Middle frontal gyrus (tissue), 1 donor: ENCODE measurements at regions not wholly inside any gene's neighbourhood (a gene's known extent, or its start where the extent isn't known, plus 50 kb on each side); places are given as distances from the start of the nearest gene placed in this dataset.

Experiments used
- DNase-seq: peaks from one replicate; pipeline ENCODE4 v3.0.0-alpha.2; 2015; ENCODE audit warnings: low spot score; ENCODE audit errors: extremely low spot score

DNA sequence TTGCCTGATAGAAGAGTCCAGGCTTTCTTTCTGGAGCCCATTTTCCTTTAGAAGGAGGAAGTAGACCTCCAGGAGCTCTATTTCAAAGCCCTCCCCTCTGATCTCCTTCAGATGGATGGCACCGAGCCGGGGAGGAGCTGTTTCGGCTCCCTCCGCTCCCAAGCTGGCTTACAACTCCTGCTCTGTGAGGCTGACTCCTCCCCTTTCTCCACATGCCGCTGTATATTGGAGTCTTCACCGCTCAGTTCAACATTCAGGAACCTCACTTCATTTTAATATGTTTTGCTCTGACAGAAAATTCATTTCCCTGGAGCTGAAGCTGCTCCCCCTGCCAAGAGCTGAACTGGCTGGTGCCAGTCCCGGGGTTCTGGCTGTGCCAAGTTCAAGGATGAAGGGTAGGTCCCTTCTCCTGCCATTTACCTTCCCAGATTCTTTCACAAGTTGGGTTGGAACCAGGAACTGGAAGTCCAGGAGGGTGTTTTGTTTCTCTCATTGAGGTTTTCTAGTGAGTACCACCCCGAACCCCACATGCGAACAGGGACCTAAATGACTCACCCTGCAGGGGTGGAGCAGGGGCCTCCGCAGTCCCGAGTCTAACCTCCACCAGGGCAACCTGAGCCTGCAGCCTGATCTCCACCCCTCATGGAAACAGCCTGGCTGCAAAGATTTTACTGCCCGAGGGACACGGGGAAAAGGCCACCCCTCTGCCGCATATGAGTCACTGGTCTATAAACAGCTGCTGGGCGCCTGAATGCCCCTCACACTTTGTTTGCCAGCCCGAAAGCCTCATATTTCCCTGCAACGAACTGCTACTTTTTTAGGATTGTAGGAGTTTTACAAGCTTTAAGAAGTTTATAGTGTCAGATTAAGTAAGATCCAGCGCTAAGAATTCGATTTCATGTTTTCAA lies 68.6 kb upstream of the FOXA2 start:
- DNase-seq: no peak

DNA sequence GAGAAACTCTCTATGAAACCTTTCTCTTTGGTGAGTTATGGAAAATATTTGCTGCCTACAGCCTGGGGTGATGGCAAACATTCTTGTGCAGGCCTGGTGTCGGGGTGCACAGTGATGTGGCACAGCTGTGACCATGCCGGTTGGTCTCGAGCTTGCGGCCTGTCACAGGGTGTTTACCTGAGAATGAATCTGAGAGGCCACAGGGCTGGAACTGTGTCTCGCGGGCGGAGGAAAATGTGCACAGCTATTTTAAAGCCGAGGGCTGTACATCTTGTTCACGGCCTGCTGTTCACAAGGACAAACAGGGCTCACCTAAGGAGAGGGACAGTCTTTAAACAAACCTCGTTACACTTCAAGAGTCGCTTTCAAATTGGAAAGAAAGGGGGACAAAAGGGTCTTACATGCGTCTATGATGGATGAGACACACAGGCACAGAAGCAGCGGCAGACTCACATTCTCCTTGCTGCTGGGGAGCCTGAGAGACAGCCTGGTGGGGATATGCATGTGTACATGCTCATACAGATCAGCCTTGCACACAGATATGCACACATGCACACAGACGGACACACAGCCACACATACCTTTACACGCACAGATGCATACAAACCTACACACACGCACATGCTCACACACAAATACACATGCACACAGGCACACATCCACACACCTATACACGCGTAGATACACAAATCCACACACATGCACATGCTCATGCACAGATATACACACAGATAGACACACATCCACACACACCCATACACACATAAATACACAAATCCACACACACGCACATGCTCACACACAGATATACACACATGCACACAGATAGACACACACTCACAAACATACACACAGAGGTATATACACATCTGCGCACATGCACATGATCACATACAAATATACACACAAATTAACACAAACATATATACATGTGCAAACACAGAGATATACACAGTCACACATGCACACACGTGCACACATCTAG lies 69.6 kb upstream of the FOXA2 start:
- DNase-seq: no peak

DNA sequence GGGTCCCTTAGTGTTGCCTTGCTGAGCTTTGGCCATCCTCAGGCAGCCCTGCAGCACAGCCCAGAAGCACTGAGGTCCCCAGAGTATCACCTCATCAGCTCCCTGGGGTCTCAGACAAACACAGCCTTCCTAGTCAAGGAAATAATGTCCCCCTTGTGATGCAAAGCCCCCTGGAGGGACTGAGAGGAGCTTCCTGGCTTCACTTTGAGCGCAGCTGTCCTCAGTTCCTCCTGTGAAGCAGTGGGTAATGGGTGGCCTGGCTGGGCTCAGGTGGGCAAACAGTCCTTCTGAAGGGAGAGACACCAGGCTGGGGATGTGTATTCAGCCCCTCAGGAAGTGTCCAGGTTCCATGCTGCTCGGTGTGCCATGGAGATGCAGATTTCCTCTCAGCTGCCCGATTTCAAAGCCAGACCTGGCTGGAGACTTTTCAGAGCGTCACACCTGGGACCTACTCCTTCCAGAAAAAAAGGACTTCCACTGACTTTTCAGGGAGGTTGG lies 79.2 kb upstream of the FOXA2 start:
- DNase-seq: no peak

DNA sequence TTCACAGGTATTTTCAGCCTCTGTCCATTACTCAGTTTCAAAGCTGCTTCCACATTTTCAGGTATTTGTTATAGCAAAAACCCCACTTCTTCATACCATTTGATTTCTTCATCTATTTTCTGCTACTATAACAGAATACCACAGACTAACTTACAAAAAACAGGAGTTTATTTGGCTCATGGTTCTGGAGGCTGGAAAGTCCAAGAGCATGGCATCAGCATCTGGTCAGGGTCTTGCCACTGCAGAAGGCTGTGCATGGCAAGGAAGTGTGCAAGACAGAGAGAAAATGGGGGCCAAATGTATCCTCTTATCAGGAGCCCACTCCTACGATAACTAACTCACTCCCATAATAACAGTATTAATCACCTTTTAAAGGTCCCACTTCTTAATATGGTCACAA lies 82.8 kb upstream of the FOXA2 start:
- DNase-seq: no peak

DNA sequence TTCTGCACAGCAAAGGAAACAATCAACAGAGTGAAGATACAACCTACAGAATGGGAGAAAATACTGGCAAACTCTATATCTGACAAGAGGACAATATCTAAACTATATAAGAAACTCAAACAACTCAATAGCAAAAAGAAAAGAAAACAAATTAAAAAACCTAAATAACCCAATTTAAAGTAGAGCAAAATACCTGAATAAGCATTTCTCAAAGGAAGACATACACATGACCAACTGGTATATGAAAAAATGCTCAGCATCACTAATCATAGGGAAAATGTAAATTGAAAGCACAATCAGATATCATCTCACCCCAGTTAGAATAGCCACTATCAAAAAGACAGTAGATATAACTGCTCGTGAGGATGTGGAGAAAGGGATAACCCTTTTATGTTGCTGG lies 87.8 kb upstream of the FOXA2 start:
- no peak for DNase-seq

DNA sequence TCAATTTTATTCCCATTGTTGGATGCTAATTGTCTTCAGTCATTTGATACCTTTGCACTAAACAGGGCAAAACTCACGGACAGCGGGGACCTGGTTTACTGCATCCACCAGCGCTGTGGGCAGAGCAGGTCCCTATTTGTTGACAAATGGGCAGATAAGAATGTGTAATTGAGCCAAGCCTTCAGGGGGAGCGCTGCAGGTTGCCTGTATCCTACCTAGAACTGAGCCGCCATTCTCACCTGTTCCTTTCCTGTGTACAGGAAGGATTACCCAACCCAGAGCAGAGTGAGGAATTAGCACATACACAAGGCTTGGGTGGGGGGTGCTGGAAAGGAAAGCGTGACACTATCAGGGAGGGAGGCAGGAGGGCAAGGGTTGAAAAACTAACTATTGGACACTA lies 89.1 kb upstream of the FOXA2 start:
- DNase-seq: no peak

DNA sequence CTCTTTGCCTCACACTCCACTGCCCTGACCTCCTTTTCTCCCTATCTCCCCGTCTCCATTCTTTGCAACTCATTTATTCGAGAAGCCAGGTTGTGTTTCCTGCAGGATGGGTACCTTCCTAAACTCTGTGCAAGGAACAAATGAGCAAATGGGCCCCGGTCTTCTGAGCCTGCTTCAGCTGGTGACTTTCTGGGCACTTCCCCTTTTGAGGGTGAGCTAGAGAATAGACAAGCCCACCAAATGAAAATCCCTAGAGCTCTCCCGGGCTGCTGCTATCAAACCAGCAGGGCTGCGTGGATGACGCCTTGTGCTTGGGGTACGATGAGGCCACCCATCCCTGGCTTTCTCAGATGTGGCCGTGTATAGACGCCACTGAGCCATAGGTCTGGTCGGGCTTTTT lies 91.0 kb upstream of the FOXA2 start:
- DNase-seq: no peak

DNA sequence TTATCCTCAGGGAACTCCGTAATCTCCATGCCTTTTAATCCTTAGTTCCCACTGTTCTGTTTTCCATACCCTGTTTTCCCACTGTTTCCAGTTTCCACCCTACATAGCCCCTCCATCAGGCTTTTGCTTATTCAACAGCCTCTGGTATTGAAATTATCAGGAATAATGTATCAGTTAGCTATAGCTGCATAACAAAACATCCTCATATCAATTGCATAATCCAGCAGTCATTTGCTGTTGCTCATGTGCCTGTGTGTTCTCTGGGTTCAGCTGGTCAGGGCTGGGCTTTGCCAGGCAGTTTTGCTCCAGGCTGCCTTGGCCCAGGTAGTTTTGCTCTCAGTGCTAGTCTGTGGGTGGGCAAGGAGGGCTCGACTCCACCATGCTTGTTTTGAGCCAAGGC lies 94.3 kb upstream of the FOXA2 start:
- DNase-seq: no peak

DNA sequence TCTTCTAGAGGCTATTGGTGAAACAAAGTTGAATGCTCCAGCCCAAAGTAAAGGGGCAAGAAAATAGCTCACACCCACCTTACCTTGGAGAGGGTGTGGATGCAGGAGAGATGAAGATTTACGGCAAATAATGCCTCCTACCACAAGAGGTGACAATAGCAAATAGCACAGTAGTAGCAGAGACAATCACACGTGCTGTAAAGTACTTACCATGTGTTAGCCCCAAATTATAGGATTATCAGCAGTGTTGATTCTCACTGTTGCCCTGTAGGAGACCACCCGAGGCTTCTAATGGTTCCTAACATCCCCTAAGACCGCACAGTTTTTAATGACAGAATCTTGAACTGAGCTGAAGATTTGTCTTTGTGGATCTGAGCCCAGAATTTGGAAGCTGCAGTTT lies 94.8 kb upstream of the FOXA2 start:
- no peak for DNase-seq

DNA sequence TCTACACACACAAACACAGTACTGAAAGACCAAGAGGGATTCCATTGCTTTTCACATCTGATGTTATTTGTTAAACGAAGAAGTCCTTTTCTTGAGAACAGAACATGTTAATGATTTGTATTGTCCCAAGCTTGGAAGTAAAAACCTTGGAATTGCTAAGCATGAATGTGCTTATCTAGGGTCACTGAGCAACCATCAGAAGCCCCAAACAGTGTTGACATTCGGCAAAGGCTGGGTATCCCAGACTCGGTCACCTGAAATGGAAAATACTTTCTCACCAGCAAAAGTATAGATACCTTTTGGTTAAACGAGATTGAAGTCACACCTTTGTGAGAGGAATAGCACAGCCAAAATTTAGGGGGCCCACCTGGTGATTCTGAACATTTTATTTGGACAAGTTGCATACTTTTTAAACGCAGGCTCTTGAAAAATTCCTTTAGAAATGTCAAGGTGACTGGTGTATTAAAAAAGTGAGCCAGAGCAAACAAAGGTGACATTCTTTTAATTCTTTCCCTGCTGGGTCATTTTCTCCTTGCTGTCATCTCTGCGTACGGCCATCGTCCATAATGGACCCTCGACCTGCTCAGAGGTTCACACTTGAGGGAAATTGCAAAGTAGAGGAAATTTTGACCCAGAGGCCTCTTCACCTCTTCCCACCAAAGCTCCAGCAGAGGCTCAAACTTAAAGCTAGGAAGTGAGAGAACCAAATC lies 95.8 kb upstream of the FOXA2 start:
- DNase-seq: no peak

DNA sequence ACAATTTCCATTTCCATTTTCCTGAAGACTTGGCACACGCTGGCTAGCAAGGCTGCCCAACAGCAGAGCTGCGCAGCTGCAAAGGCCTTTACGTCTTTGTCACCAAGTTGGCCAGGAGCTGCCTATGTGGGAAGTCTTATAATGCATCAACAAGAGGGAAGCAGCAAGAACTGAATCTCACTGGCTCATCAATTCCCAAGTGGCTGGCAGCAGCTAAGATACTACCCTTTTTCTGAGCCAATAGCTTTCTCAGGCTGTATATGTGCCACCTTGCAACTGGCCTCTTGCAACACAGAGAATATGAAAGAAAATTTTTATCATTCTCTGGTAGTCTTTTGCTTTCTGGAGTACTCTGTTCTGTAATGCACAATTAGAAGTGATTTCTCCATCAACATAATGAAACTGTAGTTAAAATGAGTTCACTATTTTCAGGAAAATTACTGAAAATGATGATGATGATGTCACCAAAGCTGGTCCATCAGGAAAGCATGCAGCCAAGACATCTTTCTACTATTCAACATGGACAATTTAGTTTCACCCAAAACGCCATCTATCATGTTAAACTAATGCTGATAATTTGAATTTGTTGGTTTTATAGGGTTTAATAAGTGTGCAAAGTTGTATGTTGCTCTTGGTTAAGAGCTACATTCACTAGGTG lies 97.3 kb upstream of the FOXA2 start:
- no peak for DNase-seq

DNA sequence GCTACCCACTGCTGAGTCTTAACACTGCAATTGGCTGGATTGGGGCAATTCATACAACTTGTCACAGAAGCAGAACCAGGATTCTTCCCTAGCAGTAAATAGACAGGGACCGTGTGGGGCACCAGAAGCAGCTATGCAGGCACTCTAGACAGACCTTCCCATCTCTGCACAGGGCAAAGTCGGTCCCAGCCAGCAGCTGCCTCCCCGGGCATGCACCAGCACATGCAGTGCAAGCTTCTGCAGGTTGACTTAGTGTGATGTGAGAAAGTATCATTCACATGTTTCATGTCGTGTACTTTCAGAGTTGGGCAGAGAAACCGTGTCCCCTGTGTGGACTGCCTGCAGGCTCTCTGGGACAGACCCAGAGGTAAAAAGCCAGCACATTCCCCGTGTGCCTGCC lies 98.0 kb upstream of the FOXA2 start:
- DNase-seq: no peak

DNA sequence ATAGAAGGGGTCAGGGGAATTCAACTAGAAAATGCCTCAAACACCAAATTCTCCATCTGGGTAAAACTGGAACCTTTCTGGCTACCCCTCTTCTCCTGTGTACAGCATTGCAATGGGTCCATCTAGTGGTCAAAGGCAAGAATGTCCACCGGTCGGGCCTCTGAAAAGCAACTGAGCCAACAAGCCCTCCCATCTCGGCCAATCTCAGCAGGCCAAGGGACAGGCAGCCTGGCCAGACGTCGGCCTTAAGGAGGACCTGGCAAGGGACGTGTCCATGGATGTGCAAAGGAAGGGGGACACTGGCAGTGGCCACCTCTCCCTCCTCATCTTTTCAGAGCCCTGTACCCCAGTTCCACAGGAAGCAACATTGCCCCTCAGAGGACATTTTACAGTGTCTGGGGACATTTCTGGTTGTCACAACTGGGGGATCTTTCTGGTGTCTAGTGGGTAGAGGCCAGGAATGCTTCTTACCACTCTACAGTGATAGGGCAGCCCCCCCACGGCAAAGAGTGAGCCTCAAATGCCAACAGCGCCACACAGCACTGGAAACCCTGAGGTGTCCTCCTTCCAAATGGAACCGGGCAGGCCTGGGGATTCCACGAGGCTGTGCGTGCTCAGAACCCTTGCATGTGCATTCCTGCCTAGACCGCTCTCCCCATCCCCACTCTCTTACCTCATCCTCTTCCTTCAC lies 99.8 kb upstream of the FOXA2 start:
- DNase-seq: peak; percentile 46

DNA sequence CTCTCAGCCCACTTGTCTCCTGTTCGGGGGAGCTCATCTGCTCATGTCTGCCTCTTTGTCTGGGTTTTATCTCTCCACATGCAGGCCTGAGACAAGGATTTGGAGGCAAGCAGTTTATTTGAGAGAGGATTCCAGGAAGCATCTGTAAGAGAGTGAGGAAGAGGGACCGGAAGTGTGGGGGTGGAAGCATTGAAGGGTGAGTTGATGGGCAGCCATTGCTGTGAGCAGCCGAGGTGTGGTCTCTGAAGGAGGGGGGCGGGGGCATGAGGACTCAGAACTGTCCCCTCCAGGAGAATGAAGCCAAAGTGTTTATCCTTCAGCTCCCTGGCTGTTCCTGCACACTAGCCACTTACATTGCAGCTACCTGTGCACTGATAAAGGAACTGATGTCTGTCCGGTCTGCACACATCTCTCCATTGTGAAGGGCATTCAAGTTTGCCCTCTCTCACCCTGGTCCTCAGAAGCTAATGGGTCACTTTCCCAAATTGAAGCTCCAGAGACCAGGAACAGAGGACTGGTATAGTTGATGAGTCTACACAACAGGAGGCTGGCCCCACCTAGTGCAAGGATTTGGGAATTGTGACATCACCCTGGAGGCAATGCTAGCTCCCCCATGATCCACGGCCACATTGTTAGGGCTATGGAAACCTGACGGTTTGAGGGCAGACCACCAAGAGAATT lies 100.5 kb upstream of the FOXA2 start:
- DNase-seq: no peak

DNA sequence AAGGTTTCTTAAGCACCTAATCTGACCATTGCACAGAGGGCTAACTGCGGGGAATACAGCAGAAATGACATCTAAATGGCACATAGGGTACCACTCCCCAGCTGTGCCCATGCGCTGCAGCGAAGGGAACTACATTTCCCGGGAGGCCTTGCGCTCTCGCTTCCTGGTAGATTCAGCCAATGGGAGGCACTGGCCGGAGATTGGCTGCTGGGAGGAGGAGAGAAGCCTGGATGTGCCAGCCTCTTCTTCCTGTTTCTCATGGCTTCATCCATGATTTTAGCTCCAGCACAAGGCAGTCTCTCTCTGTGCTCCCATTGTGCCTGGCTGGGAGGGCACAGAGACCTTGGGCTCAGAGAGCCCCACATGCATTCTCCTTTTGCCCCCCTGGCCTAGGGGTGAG lies 101.7 kb upstream of the FOXA2 start:
- DNase-seq: no peak

DNA sequence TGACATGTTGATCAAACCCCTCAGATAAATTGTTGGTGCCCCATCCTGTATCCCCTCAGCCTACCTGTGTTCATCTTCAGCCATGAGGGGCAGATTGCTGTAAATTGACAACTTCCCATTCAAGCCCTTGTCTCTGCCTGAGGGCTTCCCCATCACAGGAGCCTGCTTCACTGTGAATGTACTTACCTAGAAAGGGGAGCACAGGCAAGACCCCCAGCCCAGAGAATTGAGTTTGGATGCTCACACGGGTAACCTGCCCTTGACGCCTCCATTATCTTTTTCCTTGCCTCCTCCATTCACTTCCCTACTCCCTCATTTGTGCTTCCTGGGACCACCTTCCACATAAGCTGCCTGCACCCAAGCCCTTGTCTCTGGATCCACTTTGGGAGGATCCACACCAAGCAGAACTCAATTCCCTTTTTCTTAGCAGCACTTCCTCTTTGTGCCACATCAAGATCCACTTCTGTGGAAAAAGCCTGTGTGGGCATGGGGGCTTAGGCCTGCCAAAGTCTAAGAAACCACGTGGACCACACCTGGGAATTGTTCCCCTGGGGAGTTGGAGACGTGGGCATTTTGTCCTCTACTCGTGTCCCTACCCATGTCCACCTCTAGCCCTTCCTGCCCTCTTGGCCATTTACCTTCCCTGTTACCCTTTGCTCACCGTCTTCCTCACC lies 103.4 kb upstream of the FOXA2 start:
- DNase-seq: no peak

DNA sequence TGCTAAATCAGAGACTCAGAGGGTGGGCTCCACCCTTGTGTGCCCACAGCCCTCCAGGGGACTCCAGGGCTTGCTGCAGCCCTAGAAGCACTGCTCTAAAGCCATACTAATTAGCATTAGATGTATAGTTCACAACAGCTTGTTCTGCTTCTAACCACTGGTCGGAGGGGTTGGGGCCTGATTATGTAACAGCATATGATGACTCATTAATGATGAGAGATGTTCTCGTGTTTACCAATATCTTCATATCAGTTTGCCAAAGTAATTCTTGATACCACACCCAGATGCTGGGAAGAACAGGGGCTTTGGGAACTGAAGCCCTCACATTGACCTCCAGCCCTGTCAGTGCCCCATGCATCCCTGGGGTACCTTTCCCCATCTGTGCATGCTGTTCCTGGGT lies 104.1 kb upstream of the FOXA2 start:
- no peak for DNase-seq

DNA sequence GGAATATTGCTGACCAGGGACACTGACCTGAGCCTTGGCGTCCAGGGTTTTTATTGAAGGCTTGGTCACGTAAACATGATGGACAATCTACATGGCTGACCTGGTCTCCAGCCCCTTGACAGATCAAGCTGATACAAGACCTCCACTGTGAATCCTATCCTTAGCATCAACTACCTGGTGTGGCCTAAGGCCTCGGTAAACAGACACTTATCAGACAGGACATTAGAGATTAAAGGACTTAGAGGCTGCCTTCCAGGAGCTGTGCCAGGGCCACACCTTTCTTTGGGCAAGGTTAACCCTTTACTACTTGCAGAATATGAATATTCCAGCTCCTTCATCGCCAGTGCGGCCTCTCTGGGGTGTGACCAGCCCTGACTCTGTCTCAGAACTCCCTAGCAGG lies 104.9 kb upstream of the FOXA2 start:
- no peak for DNase-seq

DNA sequence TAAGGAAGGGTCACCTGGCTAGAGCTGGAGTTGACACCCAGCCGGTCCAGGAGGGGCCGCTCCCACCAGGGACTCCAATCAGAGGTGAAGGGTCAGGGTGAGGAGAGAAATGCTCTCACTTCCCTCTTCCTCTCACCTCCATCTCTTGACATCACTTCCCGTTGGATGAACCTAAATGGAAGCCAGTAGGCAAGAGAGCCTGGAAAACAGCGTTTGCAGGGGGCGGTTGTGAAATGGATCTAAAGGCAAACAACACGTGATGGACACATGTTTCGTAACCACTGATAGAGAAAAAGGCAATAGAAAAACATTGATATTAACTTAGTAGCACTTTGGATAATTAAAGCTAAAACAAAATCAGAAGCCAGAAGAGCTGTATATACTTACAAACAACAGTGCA lies 105.6 kb upstream of the FOXA2 start:
- DNase-seq: no peak
